ENCODE measurements at regions not wholly inside any gene's neighbourhood (a gene's known extent, or its start where the extent isn't known, plus 50 kb on each side); places are given as distances from the start of the nearest gene placed in this dataset.

GRCh38 chr13:52961987-52962386, 66.6 kb upstream of the OLFM4 start:
- H3K27me3 ChIP-seq: no peaks in the 10 kb centered on the region
- no peaks in the 10 kb centered on the region for H3K4me1 ChIP-seq (ENCODE audit: low read depth)
- no peak overlapping the region for H3K27ac ChIP-seq
- DNase-seq (ENCODE audit: low read depth in 1 of 2, low spot score in 1 of 2): no peak
- no peak for TF ChIP-seq CTCF (IDR thresholded peaks at IDR 0.05; ENCODE audit: low read depth, low read length)
- H3K9me3 ChIP-seq (ENCODE audit: low read depth): no peaks in the 10 kb centered on the region
- no peaks in the 10 kb centered on the region for H3K36me3 ChIP-seq
- no peak overlapping the region for H3K4me3 ChIP-seq

GRCh38 chr13:52961256-52961910, 67.2 kb upstream of the OLFM4 start:
- DNase-seq (ENCODE audit: low read depth in 1 of 2, low spot score in 1 of 2): peak in 1 of 2 donors; percentile 39
- H3K4me1 ChIP-seq (ENCODE audit: low read depth): no peaks in the 10 kb centered on the region
- no peaks in the 10 kb centered on the region for H3K27me3 ChIP-seq
- no peak overlapping the region for H3K4me3 ChIP-seq
- no peaks in the 10 kb centered on the region for H3K9me3 ChIP-seq (ENCODE audit: low read depth)
- H3K36me3 ChIP-seq: no peaks in the 10 kb centered on the region
- no peak overlapping the region for H3K27ac ChIP-seq
- no peak for TF ChIP-seq CTCF (IDR thresholded peaks at IDR 0.05; ENCODE audit: low read depth, low read length)

GRCh38 chr13:52955472-52955874, 73.1 kb upstream of the OLFM4 start:
- H3K27me3 ChIP-seq: no peaks in the 10 kb centered on the region

GRCh38 chr13:52954838-52955237, 73.8 kb upstream of the OLFM4 start:
- no peak for DNase-seq (ENCODE audit: low read depth in 1 of 2, low spot score in 1 of 2)
- Histone ChIP-seq H3K27me3 (no peaks in the 10 kb centered on the region), H3K27ac (no peak overlapping the region), H3K36me3 (no peaks in the 10 kb centered on the region), H3K9me3 (ENCODE audit: low read depth) (no peaks in the 10 kb centered on the region), H3K4me1 (ENCODE audit: low read depth) (no peaks in the 10 kb centered on the region), H3K4me3 (no peak overlapping the region)
- TF ChIP-seq CTCF (IDR thresholded peaks at IDR 0.05; ENCODE audit: low read depth, low read length): no peak

More at GRCh38 chr13:52955472-52955874, 73.1 kb upstream of the OLFM4 start:
- Histone ChIP-seq H3K4me1 (ENCODE audit: low read depth) (no peaks in the 10 kb centered on the region), H3K36me3 (no peaks in the 10 kb centered on the region), H3K4me3 (no peak overlapping the region), H3K27ac (no peak overlapping the region), H3K9me3 (ENCODE audit: low read depth) (no peaks in the 10 kb centered on the region)
- TF ChIP-seq CTCF (IDR thresholded peaks at IDR 0.05; ENCODE audit: low read depth, low read length): no peak
- DNase-seq (ENCODE audit: low read depth in 1 of 2, low spot score in 1 of 2): no peak

- Histone ChIP-seq H3K4me1 (ENCODE audit: low read depth) (no peaks in the 10 kb centered on the region), H3K36me3 (no peaks in the 10 kb centered on the region), H3K27me3 (no peaks in the 10 kb centered on the region), H3K9me3 (ENCODE audit: low read depth) (no peaks in the 10 kb centered on the region), H3K4me3 (no peak overlapping the region), H3K27ac (no peak overlapping the region)
- DNase-seq (ENCODE audit: low read depth in 1 of 2, low spot score in 1 of 2): no peak
- no peak for TF ChIP-seq CTCF (IDR thresholded peaks at IDR 0.05; ENCODE audit: low read depth, low read length)
Measured at GRCh38 chr13:52950436-52950956, 78.1 kb upstream of the OLFM4 start.
